NCI-H526 treated with DMSO at 0.1 percent for 48 hours (cell line): ENCODE measurements at regions not wholly inside any gene's neighbourhood (a gene's known extent, or its start where the extent isn't known, plus 50 kb on each side); places are given as distances from the start of the nearest gene placed in this dataset.

Experiments used
- DNase-seq: peaks from one replicate; lab custom pipeline; 2025; lab: John Stamatoyannopoulos, UW

DNA sequence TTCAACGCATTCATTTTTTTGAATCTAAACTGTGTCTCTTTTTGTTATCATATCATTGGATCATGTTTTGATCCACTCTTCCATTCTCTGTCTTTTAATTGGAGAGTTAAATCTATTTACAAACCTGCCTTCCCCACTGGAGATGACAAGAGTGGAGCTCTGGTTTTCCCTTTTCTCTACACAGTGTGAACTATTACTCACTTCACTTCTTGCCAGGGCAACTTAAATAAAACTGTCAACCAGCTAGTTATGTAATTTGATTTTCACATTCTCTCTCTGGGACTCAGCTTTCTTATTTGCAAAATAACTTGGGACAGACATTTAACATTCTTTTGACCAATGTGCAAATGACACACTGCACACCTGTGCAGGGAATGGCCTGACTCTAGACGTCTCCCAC is 230.8 kb upstream of the CST7 start:
- DNase-seq = no peak

DNA sequence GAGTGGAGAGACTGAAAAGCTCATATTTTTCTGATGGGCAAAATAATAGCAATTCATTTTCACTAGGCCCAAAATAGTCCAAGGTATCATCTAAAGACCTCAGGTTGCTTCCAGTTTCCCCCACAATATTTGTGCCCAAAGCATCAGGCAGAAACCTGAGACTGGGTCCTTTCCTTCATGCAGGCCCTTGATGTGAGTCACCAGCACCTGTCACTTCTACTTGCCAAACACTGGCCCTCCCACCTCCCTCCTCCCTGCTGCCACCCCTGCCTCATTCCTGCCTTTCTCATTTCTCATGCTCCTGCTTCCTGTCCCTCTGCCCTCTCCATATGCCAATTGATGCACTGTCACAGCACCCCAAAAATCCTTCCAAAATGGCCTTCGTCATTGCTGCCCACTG is 230.4 kb upstream of the CST7 start:
- no peak for DNase-seq

DNA sequence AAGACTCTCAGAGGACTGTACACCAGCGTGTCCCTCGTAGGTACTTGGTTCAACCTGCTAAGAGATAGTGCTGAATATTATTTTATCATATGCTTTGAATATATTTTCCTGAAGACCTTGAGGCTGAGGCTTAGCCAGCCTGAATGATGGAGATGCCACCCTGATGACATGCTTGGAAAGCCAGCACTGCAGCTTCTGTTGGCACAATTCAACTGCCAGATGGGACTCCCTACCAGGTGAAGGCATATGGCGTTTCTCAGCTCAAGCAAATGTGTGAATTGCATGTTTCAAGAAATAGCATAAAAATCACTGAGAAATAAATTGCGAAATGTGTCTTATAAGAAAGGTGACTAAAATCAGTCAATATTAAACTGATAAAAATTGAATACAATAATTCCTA is 228.1 kb upstream of the CST7 start:
- peak; percentile 95 for DNase-seq

DNA sequence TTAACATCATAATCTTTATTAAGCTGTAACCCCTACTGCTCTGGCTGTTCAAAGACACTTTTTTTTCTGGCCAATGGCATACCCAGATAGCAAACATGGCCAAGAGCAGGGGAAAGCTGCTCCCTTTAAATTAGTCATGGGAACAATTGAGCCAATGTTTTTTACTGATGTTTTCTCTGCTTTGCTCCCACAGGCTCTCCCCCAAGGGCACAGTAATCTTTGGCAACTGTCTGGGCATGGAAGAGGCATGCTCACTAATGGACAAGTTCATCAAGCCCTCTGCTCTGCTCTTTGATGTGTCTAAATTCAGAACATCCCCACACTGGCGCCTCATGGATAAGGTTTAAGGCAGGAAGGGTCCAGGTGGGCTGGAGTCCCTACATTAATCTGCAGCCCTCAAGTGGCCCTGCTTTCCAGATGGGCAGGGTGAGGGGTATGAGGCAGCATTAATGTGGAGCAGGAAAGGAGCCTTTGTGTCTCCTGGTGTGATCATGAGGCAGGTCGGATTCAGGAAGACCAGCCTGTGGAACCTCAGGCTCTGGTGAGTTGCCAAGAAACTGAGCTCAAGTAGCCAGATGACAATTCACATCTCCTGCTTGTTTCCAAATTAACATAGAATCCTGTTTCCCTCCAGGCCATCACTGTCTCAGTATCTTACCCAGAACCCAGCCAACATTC is 227.0 kb upstream of the CST7 start:
- DNase-seq = no peak

DNA sequence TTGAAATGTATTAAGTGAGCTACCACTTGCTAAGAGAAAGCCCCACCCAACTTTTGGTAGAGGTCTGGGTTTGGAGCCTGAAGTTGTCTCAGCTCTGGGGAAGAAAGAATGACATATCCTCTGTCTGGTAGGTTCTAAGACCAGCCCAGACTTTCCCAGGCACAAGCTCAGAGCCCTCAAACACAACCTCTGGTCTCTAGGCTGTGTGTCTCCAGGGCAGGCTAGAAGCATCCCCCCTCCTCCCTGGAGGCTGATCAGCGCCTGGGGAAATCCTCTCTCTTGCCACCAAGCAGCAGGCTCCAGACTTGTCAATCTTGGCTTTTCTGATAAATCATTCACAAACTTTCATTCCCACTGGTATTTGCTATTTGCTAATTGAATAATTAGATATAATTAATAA is 226.5 kb upstream of the CST7 start:
- DNase-seq = no peak

DNA sequence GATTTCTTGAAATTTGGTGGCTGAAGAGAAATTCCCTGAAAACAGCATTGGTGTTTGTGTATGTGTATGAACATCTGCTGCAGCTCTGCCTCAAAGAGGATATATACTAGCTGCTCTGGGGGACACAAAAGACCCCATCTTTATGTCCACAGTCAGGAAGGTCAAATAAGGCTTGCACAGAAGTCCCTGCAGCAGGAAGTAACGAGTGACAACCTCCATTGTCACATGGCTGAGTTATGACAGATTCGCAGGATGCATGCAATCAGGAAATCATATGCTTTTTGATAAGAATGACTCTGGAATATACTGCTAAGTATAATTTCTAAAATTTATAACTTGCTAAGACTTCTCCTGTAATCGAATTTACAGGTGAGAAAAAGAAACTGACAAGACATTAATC is 225.9 kb upstream of the CST7 start:
- DNase-seq = no peak

DNA sequence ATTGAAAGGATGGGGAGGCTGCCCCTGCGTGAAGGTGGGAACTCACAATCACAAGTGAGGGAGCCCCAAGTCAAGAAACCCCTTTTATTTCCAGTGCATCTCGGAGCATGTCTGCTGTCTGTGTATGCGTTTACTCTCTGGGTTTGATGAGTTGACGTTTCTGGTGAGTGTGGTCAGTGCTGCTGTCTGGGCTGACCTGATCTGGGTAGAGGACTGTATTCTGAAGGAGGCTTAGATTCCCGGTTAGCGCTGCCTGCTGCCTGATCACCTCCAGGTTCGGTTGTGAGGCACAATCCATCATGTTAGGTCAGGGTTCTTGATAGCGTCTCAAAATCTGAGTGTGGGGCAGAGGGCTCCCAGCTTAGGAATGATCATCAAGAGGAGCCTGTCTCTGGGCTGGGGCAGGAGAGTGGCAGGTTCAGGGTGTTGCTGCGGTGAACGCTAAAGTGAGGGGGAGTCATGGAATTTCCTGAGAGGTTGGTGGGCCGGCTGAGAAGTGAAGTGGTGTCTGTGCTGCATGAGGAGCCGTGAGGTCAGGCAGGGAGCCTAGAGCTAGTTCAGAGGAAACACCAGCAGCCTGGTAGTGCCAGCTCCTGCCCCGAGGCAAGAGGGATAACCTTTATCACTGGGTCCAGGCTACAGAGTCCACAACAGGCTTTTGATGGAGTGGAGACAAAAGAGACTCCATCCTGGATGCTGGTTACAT is 225.3 kb upstream of the CST7 start:
- no peak for DNase-seq

DNA sequence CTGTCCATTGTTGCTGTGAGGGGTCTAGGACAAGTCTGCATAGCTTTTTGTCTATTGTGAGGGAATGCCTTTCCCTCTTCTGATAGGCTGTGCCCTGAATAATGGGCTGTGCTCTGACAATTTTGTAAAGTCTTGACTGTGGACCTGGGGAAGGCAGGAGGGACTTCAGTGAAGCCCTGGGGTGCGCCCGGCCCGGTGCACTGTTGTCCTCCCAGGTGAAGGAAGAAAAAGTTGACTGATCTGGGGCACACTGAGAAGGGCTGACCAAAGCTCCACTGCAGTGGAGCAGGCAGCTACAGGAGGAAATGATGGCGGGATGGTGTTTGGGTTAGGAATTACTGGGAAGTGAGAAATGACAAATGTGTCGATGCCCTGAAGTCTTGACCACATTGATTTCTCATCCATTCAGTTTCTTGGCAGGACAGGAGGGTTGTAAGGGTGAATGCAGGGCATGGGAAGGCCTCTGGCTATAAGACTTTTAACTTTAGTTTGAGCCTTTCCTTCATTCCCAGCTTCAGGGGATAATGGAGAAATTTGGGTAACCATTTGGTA is 224.0 kb upstream of the CST7 start:
- DNase-seq = no peak

DNA sequence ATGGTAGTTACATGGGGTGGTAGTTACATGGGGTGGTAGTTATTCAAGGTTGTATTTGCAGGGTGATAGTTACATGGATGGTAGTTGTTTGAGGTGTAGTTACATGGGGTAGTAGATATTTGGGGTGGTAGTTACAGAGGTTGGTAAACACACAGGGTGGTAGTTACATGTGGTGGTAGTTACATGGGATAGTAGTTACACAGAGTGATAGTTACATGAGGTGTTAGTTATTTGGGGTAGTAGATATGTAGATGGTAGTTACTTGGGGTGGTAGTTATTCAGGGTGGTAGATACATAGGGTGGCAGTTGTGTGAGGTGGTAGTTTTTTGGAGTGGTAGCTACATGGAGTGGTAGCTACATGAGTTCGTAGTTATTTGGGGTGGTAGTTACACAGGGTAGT is 221.3 kb upstream of the CST7 start:
- no peak for DNase-seq

DNA sequence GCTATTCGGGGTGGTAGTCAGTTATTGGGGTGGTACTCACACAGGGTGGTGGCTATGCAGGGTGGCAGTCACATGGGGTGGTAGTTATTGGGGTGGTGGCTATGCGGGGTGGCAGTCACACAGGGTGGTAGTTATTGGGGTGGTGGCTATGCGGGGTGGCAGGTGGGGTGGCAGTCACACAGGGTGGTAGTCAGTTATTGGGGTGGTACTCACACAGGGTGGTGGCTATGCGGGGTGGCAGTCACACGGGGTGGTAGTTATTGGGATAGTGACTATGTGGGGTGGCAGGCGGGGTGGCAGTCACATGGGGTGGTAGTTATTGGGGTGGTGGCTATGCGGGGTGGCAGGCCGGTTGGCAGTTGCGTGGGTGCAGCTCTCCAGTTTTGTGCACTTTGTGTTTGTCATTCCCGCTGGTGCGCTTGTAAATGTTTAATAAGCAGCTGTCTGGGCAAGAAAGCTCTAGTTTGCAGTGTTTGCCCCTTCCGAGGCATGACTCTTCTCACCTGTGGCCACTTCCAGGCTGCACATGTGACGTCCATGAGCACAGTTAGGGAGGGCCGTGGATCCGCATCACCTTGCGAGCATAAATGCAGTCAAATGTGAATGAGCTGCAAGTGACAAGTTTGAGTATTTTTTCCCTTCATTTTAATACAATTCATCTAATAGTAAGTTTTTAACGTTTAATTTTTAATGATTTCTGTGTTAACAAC is 219.0 kb upstream of the CST7 start:
- no peak for DNase-seq

DNA sequence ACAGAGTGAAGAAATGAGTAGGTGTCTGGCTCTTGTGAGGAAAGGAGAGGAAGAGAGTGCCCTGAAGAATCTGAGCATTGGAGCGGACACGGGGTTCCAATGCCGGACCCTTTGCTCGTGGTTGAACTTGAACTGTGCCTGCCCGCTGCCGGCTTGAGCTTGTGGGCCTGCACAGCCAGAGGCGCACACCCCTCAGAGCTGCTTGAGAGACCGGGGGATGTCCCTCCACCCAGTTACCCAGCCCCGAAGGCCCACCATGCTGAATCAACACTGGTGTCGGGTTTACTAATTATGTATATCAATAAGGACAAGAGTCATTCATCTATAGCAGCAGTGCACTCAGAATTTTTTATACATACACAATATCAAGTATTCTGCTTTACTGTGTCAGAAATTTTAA is 218.3 kb upstream of the CST7 start:
- no peak for DNase-seq

DNA sequence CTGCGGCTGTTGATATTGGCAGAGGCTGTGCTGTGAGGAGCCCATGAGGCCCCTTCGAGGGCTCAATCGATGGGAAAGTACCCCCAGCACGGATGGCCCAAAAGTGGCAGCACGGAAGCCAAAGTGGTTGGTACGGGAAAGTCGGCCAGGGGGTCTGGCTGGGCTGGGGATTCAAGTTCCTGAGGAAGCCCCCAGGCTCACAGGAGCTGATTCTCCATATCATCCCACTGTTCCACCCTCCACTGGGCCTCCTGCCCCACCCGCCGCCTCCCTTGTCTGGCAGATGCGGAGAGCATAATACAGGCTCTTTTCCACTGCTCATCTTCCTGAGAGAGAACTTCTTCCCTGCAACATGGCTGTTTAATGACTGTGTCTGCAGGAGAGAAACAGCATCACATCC is 217.8 kb upstream of the CST7 start:
- DNase-seq = no peak

DNA sequence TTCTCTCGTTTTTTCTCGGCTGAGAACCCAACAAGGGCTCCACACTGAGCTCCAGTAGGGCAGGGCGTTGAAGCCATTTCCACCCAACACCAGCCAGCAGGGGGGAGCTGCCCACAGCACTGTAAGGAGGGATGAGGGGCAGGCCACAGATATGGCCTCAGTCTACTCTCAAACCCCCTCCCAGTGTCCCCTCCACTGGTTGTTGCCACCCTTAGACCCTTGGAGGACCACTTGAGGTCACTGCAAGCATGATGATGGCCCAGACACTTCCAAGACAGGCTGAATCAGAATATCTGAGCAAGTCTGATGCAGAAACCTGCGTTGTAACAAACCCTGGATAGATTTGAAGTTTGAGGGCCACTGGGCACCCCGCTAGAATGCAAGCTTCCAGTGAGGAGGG is 217.0 kb upstream of the CST7 start:
- DNase-seq = no peak

DNA sequence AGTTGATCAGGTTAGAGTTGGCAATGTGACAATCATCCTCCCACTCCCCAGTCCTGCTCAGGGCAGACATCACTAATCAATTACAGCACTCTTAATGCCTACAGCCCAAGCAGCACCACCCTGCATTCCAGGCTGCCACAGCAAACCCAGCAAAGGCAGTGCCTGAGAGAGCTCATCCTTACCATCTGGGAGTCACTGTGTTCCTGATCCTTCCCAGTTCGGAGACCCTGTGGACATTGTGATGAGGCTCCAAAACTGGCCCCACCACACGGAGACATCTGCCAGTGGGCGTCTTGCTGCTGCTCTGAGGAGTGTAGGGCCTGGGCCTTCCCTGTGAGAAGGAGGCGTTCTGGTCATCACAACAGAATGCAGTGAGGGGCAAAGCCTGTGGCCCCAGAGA is 216.5 kb upstream of the CST7 start:
- no peak for DNase-seq

DNA sequence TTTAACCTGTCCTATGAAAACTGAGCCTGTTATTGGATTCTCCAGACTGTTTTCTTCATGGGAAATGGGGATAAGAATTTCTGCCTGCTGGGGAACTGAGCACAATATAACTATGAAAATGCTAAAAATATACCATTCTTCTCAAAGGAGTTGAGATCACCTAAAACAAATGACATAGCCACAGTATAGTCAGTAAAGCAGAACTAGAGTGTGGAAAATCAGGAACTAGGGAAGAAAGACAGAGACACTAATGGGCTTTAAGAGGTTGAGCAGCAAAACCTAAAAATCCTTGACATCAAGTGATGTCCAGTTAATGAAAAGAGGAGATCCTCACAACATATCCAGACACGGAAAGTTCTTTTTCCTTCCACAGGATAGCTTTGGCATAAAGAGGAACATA is 215.7 kb upstream of the CST7 start:
- DNase-seq = no peak

DNA sequence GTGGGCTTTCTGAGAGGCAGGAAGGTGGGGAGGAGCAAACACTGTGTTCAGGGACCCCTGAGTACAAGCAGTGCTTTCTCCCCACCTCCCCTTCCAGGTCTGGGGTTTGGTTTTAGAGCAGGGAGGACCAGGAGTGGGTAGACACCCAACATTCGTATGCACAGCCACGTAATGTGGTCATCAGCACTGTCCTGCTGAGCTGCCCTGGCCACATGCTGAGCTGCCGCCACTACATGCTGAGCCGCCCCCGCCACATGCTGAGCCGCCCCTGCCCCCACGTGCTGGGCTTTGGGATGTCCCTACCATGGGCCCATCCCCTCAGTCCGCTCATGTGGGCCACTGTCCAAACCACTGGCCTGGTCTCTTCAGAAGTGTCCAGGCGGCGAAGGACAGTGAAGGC is 214.9 kb upstream of the CST7 start:
- DNase-seq = no peak

DNA sequence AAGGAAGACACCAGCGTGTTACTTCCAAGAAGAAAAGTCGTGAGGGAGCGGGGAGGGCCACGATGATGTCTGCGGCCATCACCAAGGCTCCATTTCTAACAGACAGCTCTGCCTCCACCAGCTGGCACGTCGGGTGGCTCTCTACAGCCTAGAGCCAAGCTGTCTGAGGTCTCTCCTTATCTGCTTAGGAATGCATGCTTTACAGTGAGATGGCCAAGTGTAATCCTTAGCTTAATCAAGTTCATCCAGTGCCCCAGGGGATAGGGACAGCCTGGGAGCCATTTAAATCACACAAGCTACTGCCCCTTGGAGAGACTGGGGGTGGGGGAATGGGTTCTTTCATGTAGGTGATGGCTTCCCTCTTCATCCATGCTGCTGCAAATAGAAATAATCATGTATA is 213.8 kb upstream of the CST7 start:
- no peak for DNase-seq

DNA sequence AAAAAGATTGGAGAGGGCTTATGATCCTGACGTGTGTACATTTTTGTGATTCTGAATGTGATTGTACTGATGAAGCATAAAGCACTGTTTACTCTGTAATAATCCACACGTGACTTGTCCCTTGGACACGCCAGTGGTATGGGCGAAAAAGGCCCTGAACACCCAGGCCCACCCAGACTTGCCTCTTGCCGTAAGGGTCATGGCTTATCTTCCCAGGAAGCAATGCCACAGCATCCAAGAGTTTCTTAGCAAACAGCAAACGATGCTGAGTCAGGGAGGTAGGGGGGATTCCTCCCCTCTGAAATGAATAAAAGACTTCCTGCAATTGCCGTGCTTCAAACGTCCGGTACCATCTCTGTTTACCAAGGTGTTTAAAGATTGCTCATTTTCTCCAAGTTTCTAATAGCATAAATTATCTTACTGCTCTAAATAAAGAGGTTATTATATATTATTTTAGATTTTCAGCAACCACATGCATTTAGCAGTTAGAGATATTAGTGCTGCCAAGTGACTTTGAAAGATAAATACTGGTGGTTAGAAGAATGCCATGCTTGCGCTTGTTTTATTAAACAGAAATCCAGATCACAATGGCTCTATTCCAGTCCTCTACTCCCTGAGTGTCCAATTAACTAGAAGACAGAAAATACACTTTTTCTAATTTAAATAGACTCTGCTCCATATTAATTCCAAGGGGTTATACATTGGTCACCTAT is 212.8 kb upstream of the CST7 start:
- DNase-seq = no peak

DNA sequence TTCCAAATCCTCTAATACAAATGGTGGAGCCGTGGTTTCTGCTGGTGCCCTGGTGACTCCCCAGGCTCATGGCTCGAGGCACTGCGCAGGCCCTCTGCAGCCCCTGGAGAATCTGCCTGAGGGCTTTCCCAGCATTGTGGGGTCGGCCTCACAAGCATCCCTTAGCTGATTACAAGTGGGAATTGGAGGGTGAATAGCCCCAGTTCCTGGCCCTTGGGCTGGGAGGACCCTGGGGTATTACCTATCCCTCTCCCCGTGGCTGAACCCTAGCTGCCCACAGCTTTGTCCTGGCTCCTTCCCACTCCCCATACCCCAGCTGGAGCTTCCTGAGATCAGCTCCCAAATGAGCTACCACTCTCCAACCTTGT is 212.2 kb upstream of the CST7 start:
- DNase-seq = no peak

DNA sequence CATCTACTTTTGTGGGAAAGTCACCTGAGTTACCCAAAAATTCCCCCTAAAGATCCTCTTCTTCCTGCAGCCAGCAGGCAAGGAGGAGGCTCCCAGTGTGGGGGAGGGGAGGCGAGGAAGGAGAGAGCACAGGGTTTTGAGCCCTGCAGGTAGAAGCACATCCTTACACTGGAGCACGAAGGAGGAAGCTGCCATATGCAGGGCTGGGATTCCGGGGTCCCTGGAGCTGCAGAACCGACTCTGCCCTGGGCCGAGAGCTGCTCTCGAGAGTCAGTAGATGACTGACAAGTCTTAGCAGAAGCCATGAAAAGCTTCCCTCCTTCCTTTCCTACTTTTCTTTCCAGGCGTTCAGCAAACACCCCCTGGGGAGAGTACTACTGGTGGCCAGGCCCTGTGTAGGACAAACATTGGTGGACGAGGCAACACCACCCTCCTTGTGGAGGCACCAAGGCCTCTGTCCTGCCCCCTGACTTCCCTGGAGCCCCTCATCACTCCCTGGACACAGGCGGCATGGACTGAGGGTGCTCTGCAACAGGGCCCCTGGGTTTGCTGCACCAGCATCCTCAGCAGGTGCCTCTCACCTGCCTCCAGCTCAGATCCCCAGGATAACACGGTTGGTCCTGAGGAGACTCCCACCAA is 211.7 kb upstream of the CST7 start:
- no peak for DNase-seq

DNA sequence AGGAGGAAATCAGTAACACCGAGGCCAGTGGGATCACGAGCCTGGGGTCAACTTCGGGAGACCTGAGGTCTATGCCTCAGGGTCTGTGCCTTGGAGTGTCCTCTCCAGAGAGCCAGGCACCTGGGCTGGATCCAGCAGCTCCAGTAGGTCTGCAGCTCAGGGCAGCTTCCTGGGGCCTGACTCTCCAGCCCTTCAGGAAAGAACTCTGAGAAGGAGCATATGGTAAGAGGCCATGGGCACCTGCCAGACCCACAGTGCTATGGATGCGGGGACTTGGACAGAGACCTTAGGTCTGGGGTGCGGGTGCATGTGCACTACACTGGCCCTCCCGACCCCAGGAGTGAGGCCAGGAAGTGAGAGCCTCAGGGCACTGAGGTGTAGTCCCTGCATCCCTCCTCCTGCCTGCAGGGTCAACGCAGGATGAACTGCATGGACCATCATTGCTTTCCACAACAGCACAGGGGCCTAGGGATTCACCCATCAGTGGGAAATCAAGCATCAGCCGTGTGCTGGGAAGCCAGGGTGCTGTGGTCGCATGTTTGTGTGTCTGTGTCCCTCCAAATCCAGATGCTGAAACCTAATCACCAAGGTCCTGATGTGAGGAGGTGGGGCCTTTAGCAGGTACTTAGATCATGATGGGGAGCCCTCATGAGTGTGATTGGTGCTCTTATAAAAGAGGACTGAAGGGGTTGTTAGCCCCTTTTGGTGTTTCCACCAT is 210.9 kb upstream of the CST7 start:
- no peak for DNase-seq
